Naive thymus-derived CD8-positive, alpha-beta T cell (primary cell): ENCODE measurements at regions not wholly inside any gene's neighbourhood (a gene's known extent, or its start where the extent isn't known, plus 50 kb on each side); places are given as distances from the start of the nearest gene placed in this dataset.

Source experiments
- ATAC-seq, 2 donors: fragments of 150-1000 bp; cut with Tn5 transposase in 1 of 2; sonication (Bioruptor Pico), chemical (Tn5 transposase) in 1 of 2; 1 replicate in 1 of 2; 2 replicates in 1 of 2; pipeline ENCODE4 v1.10.0; 2021; ENCODE audit warnings: mild to moderate bottlenecking in 2 of 2, moderate library complexity in 2 of 2
- POLR2A ChIA-PET: fragments of 350-600 bp; sonication (Branson Sonifier 250); formaldehyde crosslinking; loops from one replicate; lab custom pipeline; 2021; ENCODE audit warnings: antibody characterized with exemption; lab: Charles Lee
- DNase-seq, 10 donors: peaks; one replicate each; pipeline versions ENCODE4 v3.0.0 to v3.0.0-alpha.2; 2020 to 2022
- H3K27ac Mint-ChIP-seq, 10 donors: one replicate each; pipeline ENCODE4 v1.8.0; 2020 to 2022; ENCODE audit warnings: mild to moderate bottlenecking in 10 of 10, mixed read lengths in 10 of 10, moderate library complexity in 4 of 10, inconsistent platforms in 1 of 10
- H3K27me3 Mint-ChIP-seq, 5 donors: one replicate each; pipeline ENCODE4 v1.8.0; 2021 to 2022; ENCODE audit warnings: mixed read lengths in 5 of 5
- H3K36me3 Mint-ChIP-seq, 3 donors: one replicate each; pipeline ENCODE4 v1.8.0; 2020 to 2022; ENCODE audit warnings: mixed read lengths in 3 of 3, mild to moderate bottlenecking in 2 of 3, inconsistent platforms in 1 of 3
- H3K4me1 Mint-ChIP-seq, 4 donors: one replicate each; pipeline ENCODE4 v1.8.0; 2021 to 2022; ENCODE audit warnings: mixed read lengths in 4 of 4
- H3K4me3 Mint-ChIP-seq, 10 donors: one replicate each; pipeline ENCODE4 v1.8.0; 2020 to 2022; ENCODE audit warnings: mild to moderate bottlenecking in 10 of 10, mixed read lengths in 10 of 10, moderate library complexity in 6 of 10, inconsistent platforms in 1 of 10
- H3K9me3 Mint-ChIP-seq, 9 donors: one replicate each; pipeline ENCODE4 v1.8.0; 2020 to 2022; ENCODE audit warnings: mixed read lengths in 9 of 9, mild to moderate bottlenecking in 3 of 9, inconsistent platforms in 1 of 9, moderate library complexity in 1 of 9

DNA sequence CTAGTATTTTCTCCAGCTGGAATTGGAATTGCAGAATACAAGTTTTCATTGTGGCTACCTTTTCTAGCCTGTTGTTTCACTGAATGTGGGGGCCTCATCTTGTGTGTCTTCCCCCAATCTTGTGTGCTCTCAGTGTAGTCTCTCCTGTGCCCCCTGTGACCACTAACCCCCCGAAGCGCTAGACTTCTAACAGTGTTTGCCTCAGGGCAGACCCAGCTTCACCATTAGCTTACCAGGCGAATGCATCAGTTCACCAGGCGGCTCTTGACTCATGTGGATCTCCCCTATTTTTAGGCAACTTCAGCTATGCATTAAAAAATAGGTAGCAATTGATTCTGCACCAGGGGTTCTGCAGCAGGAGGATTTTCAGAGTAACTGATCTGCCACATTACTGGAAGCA is 376.2 kb upstream of the MEIS1 start:
- peaks cover 0 to 20% (median 0%) of the 10 kb centered on the region in 9 donors for H3K9me3 Mint-ChIP-seq
- POLR2A ChIA-PET, result interaction anchor here (0.5 kb wide), 1 partner anchor 154 kb away, joined by 3 read pairs; no protein-coding TSS in a partner anchor
- no peak overlapping the region for H3K27ac Mint-ChIP-seq
- no peaks in the 10 kb centered on the region for H3K36me3 Mint-ChIP-seq
- DNase-seq, result no peak
- H3K27me3 Mint-ChIP-seq, result peaks cover 0 to 10% (median 0%) of the 10 kb centered on the region in 5 donors
- no peaks in the 10 kb centered on the region for H3K4me1 Mint-ChIP-seq
- H3K4me3 Mint-ChIP-seq, result no peak overlapping the region
- no peak for ATAC-seq

DNA sequence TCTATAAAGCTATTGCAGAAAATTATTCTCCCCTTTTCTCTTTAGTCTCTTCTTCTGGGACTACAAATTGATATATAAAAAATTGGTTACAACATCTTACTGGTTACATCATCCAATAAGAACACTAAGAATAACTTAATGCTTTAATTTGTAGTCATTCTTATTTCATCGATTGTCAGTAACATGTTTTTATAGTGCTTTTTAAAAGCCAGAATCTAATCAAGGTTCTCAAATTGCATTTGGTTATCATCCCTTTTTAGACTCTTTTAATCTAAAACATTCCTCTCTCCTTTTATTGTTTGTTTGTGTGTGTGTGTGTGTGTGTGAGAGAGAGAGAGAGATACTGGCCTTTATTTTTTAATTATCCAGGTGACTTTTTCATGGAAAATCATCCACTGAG is 377.1 kb upstream of the MEIS1 start:
- Mint-ChIP-seq H3K36me3 (no peaks in the 10 kb centered on the region), H3K27me3 (peaks cover 0 to 10% (median 0%) of the 10 kb centered on the region in 5 donors), H3K27ac (no peak overlapping the region), H3K4me3 (no peak overlapping the region), H3K9me3 (peaks cover 0 to 20% (median 0%) of the 10 kb centered on the region in 9 donors), H3K4me1 (no peaks in the 10 kb centered on the region)
- DNase-seq (no peak), ATAC-seq (no peak)
- POLR2A ChIA-PET, result no interaction called here

DNA sequence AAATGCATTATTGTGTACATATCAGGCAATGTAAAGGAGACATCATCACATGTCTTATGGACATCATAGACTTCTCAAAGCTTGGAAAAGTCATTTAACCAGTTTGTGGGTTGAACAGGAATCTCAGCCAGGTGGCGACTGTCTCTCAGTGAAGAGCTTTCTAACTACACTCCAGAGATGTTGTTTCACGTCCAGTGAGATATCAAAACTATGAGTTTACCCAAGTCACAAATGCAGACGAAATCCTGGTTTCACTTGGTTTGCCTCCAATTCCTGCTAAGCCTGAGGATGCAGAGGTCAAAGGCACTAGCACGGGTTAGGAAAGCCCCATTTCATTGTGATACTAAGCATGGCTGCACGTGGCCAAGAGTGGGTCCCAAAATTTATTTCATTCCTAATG is 384.5 kb upstream of the MEIS1 start:
- H3K27me3 Mint-ChIP-seq, result peaks cover 0 to 2% (median 0%) of the 10 kb centered on the region in 5 donors
- POLR2A ChIA-PET, result no interaction called here
- H3K4me1 Mint-ChIP-seq, result no peaks in the 10 kb centered on the region
- no peaks in the 10 kb centered on the region for H3K36me3 Mint-ChIP-seq
- H3K4me3 Mint-ChIP-seq, result no peak overlapping the region
- DNase-seq, result no peak
- H3K27ac Mint-ChIP-seq, result no peak overlapping the region
- H3K9me3 Mint-ChIP-seq, result peaks cover 0 to 10% (median 0%) of the 10 kb centered on the region in 9 donors
- ATAC-seq, result no peak

DNA sequence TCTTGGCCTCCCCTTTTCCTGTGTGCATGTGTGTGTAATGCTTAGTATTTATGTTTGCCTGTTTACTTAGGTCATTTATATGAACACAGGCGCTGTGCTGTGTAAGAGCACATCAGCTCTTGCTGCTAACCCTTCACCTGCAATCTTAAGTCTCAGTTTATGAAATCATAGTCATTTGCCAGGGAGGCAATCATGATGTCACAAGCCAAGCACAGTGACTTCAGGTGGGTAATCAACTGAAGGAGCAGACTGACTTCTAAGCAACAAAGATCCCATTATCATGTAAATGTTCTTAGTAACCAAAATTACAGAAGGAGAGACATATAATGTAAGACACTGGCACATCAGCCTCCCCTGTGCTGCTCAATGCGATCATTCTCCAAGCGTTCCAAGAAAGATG is 386.3 kb upstream of the MEIS1 start:
- POLR2A ChIA-PET, result no interaction called here
- no peak overlapping the region for H3K27ac Mint-ChIP-seq
- no peak for ATAC-seq

DNA sequence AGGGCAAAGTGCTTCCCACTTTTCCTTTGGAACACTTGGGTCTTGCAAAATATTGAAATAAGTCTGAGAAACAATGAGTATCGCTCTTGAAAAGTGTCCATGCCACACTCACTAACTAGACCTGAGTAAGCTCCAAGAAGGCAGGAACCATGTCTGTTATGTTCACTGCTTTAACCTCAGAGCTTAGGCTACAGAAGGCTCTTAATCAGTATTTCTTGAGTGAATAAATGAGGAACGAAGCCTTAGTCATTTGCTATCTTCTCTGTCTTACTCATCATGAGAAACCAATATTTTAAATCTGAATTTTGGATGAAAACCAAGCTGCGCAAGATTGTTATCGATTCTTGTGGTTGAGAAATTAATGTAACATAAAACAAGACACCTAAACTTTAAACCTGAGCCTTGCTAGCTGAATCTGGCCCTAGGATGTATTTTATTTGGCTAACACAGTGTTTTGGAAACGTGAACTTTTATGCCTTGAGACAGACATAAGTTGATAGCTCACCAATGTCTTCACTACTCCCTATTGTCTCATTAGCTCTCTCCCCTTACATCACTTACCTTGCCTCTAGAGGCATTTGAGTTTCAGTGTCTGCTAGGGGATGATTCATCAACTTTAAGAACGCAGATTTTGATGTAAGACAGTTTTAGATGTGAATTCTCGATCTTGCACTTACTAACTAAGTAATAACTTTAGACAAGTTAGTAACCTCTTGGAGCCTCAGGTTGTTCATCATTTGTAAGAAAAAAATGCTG is 392.8 kb upstream of the MEIS1 start:
- H3K27ac Mint-ChIP-seq, result no peak overlapping the region
- ATAC-seq, result no peak
- no peak overlapping the region for H3K4me3 Mint-ChIP-seq
- H3K9me3 Mint-ChIP-seq, result peaks cover 0 to 16% (median 0%) of the 10 kb centered on the region in 9 donors
- POLR2A ChIA-PET, result no interaction called here
- no peak for DNase-seq
- no peaks in the 10 kb centered on the region for H3K4me1 Mint-ChIP-seq
- peaks cover 0 to 7% (median 0%) of the 10 kb centered on the region in 5 donors for H3K27me3 Mint-ChIP-seq
- no peaks in the 10 kb centered on the region for H3K36me3 Mint-ChIP-seq

More for the DNA sequence above, 386.3 kb upstream of the MEIS1 start:
- no peaks in the 10 kb centered on the region for H3K36me3 Mint-ChIP-seq
- H3K4me1 Mint-ChIP-seq, result no peaks in the 10 kb centered on the region
- DNase-seq, result no peak
- no peak overlapping the region for H3K4me3 Mint-ChIP-seq
- H3K27me3 Mint-ChIP-seq, result peaks cover 0 to 2% (median 0%) of the 10 kb centered on the region in 5 donors
- H3K9me3 Mint-ChIP-seq, result peaks cover 0 to 3% (median 0%) of the 10 kb centered on the region in 9 donors

DNA sequence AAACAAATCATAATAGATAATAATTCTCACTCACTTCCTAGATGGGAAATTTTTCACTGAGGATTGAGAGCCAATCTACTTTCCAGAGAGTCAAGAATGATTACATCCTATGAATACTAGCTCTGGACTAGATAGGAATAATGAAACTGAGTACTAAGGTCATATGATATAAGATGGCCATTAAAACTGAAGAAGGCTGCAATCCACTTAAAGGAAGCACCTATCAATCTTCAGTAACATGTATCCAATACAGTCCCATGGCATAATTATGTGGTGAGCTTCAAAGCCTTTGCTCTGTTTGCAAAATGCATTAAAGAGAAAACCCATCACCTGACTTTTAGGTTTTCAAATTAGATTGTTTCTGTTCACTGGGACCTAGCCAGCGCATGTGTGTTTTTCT is 398.0 kb upstream of the MEIS1 start:
- DNase-seq (no peak), ATAC-seq (no peak)
- Mint-ChIP-seq H3K9me3 (peaks cover 0 to 8% (median 0%) of the 10 kb centered on the region in 9 donors), H3K4me1 (no peaks in the 10 kb centered on the region), H3K4me3 (no peak overlapping the region), H3K36me3 (no peaks in the 10 kb centered on the region), H3K27me3 (peaks cover 0 to 13% (median 3%) of the 10 kb centered on the region in 5 donors), H3K27ac (no peak overlapping the region)
- POLR2A ChIA-PET, result no interaction called here

DNA sequence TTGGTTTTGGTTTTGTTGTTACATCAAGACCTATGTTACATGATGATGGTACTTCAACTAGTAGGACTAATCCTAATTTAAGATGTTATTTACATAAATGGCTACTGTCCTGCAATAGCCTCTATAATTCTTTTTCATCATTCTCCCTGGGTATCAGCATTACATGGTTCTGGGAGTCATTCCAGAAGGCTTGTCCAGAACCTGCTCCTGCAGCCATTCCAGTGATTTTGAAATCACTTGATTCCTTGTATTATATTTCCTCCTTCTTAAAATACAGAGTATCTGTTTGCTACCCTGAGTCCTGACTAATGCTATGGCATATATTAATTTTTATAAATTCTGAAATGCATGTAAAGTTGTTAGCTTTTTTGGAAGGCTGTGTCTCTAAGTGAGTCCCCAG is 400.5 kb upstream of the MEIS1 start:
- H3K4me1 Mint-ChIP-seq, result no peaks in the 10 kb centered on the region
- DNase-seq (no peak), ATAC-seq (no peak)
- peaks cover 0 to 13% (median 7%) of the 10 kb centered on the region in 5 donors for H3K27me3 Mint-ChIP-seq
- no peak overlapping the region for H3K27ac Mint-ChIP-seq
- no peaks in the 10 kb centered on the region for H3K36me3 Mint-ChIP-seq
- POLR2A ChIA-PET, result no interaction called here
- peaks cover 0 to 12% (median 2%) of the 10 kb centered on the region in 9 donors for H3K9me3 Mint-ChIP-seq
- no peak overlapping the region for H3K4me3 Mint-ChIP-seq

DNA sequence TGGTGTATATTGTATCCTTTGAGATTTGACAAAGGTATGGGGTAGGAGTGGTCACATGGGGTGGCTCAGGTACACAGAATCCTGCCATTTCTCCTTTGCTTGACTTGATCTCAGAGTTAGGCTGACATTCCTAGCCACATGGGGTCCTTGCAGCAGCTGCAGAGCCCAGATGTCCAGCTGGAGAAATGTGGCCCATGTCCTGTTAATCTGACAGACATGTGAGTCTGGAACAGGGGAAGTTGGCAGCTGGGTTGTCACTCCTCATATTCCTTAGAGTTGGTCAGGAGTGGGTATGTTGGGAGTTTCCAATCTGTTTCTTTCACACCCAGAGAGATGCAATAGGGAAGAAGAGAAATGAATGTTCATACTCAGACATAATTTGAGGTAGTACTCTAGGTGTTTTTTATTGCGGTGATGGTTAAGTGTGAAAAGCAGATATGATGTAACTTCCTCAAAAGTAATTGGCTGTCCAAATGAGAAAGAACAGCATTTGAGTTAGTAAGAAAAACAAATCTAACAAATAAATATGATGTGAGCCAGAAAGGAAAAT is 402.6 kb upstream of the MEIS1 start:
- Mint-ChIP-seq H3K36me3 (no peaks in the 10 kb centered on the region), H3K4me1 (no peaks in the 10 kb centered on the region)

DNA sequence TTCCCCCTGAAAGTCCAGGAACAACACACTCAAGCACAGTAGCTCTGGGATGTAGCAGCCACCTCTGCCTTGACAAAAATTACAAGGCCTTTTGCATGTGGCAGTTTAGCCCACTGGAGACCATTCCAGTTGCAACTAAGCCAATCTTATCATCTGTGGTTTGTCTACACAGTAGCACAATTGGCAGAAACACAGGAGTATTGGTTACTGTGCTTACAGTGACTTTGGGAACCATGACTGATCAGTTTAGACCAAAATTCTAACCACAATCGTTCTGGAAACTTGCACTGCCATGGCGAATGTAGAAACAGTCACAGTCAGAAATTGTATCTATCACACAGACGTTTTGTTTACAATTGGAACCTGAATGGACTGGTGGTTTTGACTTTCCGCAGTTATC is 403.7 kb upstream of the MEIS1 start:
- H3K4me1 Mint-ChIP-seq, result no peaks in the 10 kb centered on the region
- peaks cover 0 to 20% (median 3%) of the 10 kb centered on the region in 9 donors for H3K9me3 Mint-ChIP-seq
- H3K36me3 Mint-ChIP-seq, result no peaks in the 10 kb centered on the region
- no peak for DNase-seq
- POLR2A ChIA-PET, result no interaction called here
- peaks cover 0 to 4% (median 0%) of the 10 kb centered on the region in 5 donors for H3K27me3 Mint-ChIP-seq
- H3K27ac Mint-ChIP-seq, result no peak overlapping the region
- no peak for ATAC-seq
- no peak overlapping the region for H3K4me3 Mint-ChIP-seq

More for the DNA sequence above, 402.6 kb upstream of the MEIS1 start:
- Mint-ChIP-seq H3K27ac (no peak overlapping the region), H3K9me3 (peaks cover 0 to 17% (median 5%) of the 10 kb centered on the region in 9 donors), H3K27me3 (peaks cover 0 to 11% (median 3%) of the 10 kb centered on the region in 5 donors), H3K4me3 (no peak overlapping the region)
- POLR2A ChIA-PET, result no interaction called here
- ATAC-seq (no peak), DNase-seq (no peak)

DNA sequence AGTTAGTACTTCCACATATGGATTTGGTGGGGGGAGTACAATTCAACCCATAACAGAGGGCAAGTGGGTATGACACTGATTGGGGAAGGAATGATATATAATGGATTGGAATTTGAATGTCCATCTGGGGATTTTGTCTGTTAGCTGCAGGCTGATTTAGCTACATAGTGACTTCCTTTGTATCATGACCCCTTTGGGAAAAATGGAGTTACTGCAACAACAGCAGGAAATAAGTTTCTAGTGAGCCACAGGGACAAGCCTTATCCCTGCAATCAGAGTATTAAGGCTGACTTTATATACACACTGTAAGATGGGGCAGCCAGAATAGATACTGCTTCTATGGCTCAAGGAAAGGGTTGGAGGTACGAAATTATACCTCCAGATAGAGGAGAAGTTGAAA is 404.4 kb upstream of the MEIS1 start:
- H3K36me3 Mint-ChIP-seq, result no peaks in the 10 kb centered on the region
- peaks cover 0 to 4% (median 0%) of the 10 kb centered on the region in 5 donors for H3K27me3 Mint-ChIP-seq
- peaks cover 0 to 20% (median 3%) of the 10 kb centered on the region in 9 donors for H3K9me3 Mint-ChIP-seq
- POLR2A ChIA-PET, result no interaction called here
- no peak overlapping the region for H3K27ac Mint-ChIP-seq
- H3K4me1 Mint-ChIP-seq, result no peaks in the 10 kb centered on the region
- ATAC-seq, result no peak
- DNase-seq, result no peak
- H3K4me3 Mint-ChIP-seq, result no peak overlapping the region

DNA sequence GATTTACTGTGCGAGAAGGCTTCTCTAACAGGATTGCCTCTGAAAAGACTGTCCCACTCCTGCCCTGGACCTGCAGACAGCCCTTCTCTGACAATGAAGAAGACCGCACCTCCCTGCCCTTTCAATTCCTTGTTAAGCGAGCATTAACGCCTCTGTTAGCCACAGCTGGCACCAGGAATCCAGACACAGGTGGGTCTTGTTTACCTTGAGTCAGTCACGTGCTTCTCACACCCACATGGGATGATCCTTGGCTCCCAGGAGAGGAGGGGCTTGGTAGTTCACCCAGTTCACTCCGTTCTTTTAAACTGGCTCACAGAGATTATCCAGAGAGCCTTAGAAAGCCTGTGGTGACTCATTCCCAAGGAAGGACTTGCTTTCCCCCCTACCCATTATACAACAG is 410.5 kb upstream of the MEIS1 start:
- Mint-ChIP-seq H3K36me3 (no peaks in the 10 kb centered on the region), H3K4me1 (no peaks in the 10 kb centered on the region), H3K27ac (no peak overlapping the region), H3K27me3 (no peaks in the 10 kb centered on the region), H3K4me3 (no peak overlapping the region), H3K9me3 (peaks cover 0 to 11% (median 2%) of the 10 kb centered on the region in 9 donors)
- no peak for ATAC-seq
- no peak for DNase-seq
- POLR2A ChIA-PET, result no interaction called here

DNA sequence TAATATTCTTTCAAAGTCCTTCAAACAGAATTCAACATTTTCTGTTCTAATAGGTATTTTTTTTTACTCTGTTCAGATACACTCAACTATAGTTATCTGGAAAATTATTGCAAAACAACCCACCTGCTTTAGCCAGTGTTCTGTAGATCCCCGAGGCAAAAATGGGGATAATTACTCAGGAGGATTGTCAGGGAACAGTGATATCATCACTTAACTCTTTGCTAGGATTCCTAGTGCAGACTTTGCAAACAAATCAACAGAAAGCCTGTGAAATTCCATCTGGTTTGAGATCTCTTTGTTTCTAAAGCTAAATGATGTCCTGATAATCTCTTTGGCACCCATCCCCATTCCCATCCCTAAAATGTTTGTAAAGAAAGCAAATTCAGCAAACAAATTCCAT is 413.6 kb upstream of the MEIS1 start:
- no peak overlapping the region for H3K4me3 Mint-ChIP-seq
- peaks cover 0 to 10% (median 0%) of the 10 kb centered on the region in 9 donors for H3K9me3 Mint-ChIP-seq

DNA sequence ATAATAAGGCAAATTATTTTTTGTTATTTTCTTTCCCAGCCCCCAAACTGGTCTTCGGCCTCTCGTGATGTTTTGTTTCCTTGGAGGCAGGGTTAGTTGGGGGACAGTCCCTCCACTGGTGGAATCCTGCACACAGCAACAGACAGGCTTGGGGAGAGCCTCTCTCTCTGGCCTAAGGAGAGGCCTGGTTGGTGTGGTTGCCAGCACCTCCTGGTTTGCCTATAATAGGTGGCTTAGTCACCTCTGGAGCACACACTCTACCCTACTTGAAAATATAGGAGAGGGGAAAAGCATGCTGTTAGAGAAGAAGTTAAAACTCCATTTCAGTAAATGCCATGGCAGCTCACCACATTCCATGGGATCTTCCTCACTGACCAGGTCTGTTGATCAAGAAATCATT is 417.2 kb upstream of the MEIS1 start:
- Mint-ChIP-seq H3K4me3 (no peak overlapping the region), H3K9me3 (peaks cover 0 to 10% (median 0%) of the 10 kb centered on the region in 9 donors), H3K27ac (no peak overlapping the region), H3K4me1 (no peaks in the 10 kb centered on the region), H3K27me3 (peaks cover 0 to 5% (median 0%) of the 10 kb centered on the region in 5 donors), H3K36me3 (no peaks in the 10 kb centered on the region)
- no peak for ATAC-seq
- POLR2A ChIA-PET, result no interaction called here
- DNase-seq, result no peak

More for the DNA sequence above, 413.6 kb upstream of the MEIS1 start:
- Mint-ChIP-seq H3K36me3 (no peaks in the 10 kb centered on the region), H3K27me3 (peaks cover 0 to 5% (median 0%) of the 10 kb centered on the region in 5 donors), H3K27ac (no peak overlapping the region), H3K4me1 (no peaks in the 10 kb centered on the region)
- POLR2A ChIA-PET, result no interaction called here
- DNase-seq (no peak), ATAC-seq (no peak)
